B cell (primary cell): ENCODE measurements at regions not wholly inside any gene's neighbourhood (a gene's known extent, or its start where the extent isn't known, plus 50 kb on each side); places are given as distances from the start of the nearest gene placed in this dataset.

Source experiments
- EZH2 ChIP-seq: IDR thresholded peaks from 2 replicates; pipeline ENCODE4 v1.6.1; 2012; ENCODE audit warnings: borderline replicate concordance, low read depth, mild to moderate bottlenecking, moderate library complexity, low read length; ENCODE audit not compliant: insufficient read depth, poor library complexity, severe bottlenecking
- TF ChIP-seq, protein P1 (sequence below): fragments of 200-600 bp; IDR thresholded peaks from one replicate; pipeline ENCODE4 v1.8.0; 2022; ENCODE audit warnings: antibody characterized with exemption, mild to moderate bottlenecking

DNA sequence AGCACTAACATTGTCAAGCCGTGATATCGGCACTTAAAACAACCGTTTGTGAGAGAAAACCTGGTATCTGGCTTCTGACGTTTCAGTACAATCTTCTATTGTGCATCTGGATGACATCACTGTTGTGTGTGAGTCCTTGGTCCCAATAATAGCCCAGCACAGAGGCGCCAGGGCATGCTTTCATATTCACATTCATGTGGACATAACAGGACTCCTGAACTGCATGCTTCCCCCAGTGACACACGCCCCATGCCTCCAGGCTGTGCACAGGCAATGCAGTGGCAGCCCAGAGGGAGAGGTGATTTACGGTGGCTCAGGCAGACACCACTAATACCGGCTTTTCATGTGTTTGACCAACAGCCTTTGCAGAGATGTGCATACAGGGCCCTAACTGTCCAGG, 58.1 kb downstream of the MRPL57 start:
- TF ChIP-seq, protein P1, sequence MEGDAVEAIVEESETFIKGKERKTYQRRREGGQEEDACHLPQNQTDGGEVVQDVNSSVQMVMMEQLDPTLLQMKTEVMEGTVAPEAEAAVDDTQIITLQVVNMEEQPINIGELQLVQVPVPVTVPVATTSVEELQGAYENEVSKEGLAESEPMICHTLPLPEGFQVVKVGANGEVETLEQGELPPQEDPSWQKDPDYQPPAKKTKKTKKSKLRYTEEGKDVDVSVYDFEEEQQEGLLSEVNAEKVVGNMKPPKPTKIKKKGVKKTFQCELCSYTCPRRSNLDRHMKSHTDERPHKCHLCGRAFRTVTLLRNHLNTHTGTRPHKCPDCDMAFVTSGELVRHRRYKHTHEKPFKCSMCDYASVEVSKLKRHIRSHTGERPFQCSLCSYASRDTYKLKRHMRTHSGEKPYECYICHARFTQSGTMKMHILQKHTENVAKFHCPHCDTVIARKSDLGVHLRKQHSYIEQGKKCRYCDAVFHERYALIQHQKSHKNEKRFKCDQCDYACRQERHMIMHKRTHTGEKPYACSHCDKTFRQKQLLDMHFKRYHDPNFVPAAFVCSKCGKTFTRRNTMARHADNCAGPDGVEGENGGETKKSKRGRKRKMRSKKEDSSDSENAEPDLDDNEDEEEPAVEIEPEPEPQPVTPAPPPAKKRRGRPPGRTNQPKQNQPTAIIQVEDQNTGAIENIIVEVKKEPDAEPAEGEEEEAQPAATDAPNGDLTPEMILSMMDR: no peak
- TF ChIP-seq EZH2: no peak
